HepG2 (cell line): ENCODE measurements at regions not wholly inside any gene's neighbourhood (a gene's known extent, or its start where the extent isn't known, plus 50 kb on each side); places are given as distances from the start of the nearest gene placed in this dataset.

Experiments
- ATAC-seq: fragments of 200-7000 bp; cut with Tn5 transposase; 3 replicates; pipeline ENCODE4 v1.9.1; 2020; ENCODE audit warnings: mild to moderate bottlenecking, moderate library complexity
- BruUV-seq: library from RNA; stranded (reverse); fragments of 400-500 nt; replicated peaks from 2 replicates; lab custom pipeline; 2021; lab: Mats Ljungman, UMichigan
- CTCF ChIA-PET: fragments of 300-600 bp; formaldehyde crosslinking; extraction: SDS; loops from one replicate; lab custom pipeline; 2021; ENCODE audit warnings: low total read pairs, inconsistent platforms, low intra/inter-chr PET ratio; lab: Yijun Ruan, JAX
- POLR2A ChIA-PET: fragments of 350-600 bp; sonication (Branson Sonifier 250); formaldehyde crosslinking; loops from one replicate; lab custom pipeline; 2020; ENCODE audit warnings: antibody characterized with exemption, inconsistent platforms; lab: Yijun Ruan, JAX
- DNase-seq: peaks from one replicate; pipeline ENCODE4 v3.0.0-alpha.2; 2015; ENCODE audit warnings: low spot score
- FAIRE-seq: peaks from 3 replicates; lab custom pipeline; 2011; peaks lifted over from hg19 to GRCh38; lab: Jason Lieb, UNC
- H2AFZ ChIP-seq: one replicate; pipeline ENCODE4 v1.6.1; 2011; ENCODE audit warnings: low read length, inconsistent platforms
- H3K27ac ChIP-seq: fragments of 300-600 bp; 3 replicates; pipeline ENCODE4 v1.8.0; 2011; ENCODE audit warnings: mixed run types, mild to moderate bottlenecking, mixed read lengths, low read length, inconsistent platforms; ENCODE audit not compliant: insufficient read depth; ENCODE audit errors: extremely low read length
- H3K27me3 ChIP-seq, 2 experiments: fragments of 200-600 bp in 1 of 2; 2 replicates in 1 of 2; 3 replicates in 1 of 2; pipeline versions ENCODE4 v1.6.0 to v1.8.0; 2011; ENCODE audit warnings: low read length in 2 of 2, mild to moderate bottlenecking in 2 of 2, moderate library complexity in 2 of 2, inconsistent platforms in 1 of 2; ENCODE audit not compliant: insufficient read depth in 2 of 2, control insufficient read depth in 1 of 2
- H3K36me3 ChIP-seq, 2 experiments: fragments of 200-600 bp in 1 of 2; replicated peaks in 1 of 2; 2 replicates in 1 of 2; 3 replicates in 1 of 2; pipeline versions ENCODE4 v1.5.1 to v1.8.0; 2011; ENCODE audit warnings: low read length in 2 of 2, inconsistent platforms in 1 of 2; ENCODE audit not compliant: insufficient read depth in 2 of 2, control insufficient read depth in 1 of 2
- H3K4me1 ChIP-seq: 2 replicates; pipeline ENCODE4 v1.5.1; 2012; ENCODE audit warnings: low read length, inconsistent platforms; ENCODE audit not compliant: insufficient read depth
- H3K4me2 ChIP-seq: 2 replicates; pipeline ENCODE4 v1.6.0; 2011; ENCODE audit warnings: low read depth, low read length, inconsistent platforms
- H3K4me3 ChIP-seq, 3 experiments: fragments of 200-600 bp in 1 of 3; sonication (generic), shearing (Covaris generic) in 1 of 3; replicated peaks in 1 of 3; 2 replicates each; pipeline ENCODE4 v1.5.1; 2011 to 2016; ENCODE audit warnings: low read length in 3 of 3, inconsistent platforms in 2 of 3, low read depth in 2 of 3, mild to moderate bottlenecking in 2 of 3, control low read depth in 1 of 3, mixed read lengths in 1 of 3; ENCODE audit not compliant: insufficient read depth in 1 of 3
- H3K79me2 ChIP-seq: one replicate; pipeline ENCODE4 v1.6.1; 2011; ENCODE audit warnings: low read length, inconsistent platforms; ENCODE audit not compliant: insufficient read depth
- H3K9ac ChIP-seq: 2 replicates; pipeline ENCODE4 v1.6.0; 2011; ENCODE audit warnings: mild to moderate bottlenecking, low read depth, low read length, inconsistent platforms; ENCODE audit not compliant: insufficient read depth
- H3K9me3 ChIP-seq: 2 replicates; pipeline ENCODE4 v1.5.1; 2012; ENCODE audit warnings: mild to moderate bottlenecking, low read length
- H4K20me1 ChIP-seq: 2 replicates; pipeline ENCODE4 v1.6.0; 2011; ENCODE audit warnings: inconsistent platforms, mild to moderate bottlenecking, low read length, moderate library complexity; ENCODE audit not compliant: insufficient read depth
- CEBPB ChIP-seq: IDR thresholded peaks from 2 replicates; pipeline ENCODE4 v1.6.1; 2011; ENCODE audit warnings: low read depth, low read length, improper control_type of control experiment, borderline replicate concordance
- ETV5 ChIP-seq: IDR thresholded peaks from 2 replicates; pipeline ENCODE4 v1.6.1; 2018; ENCODE audit warnings: missing biosample characterization, missing genetic modification reagents, inconsistent platforms, borderline replicate concordance
- HDAC2 ChIP-seq: sonication (generic); formaldehyde crosslinking; IDR thresholded peaks from 2 replicates; pipeline ENCODE4 v1.4.0; 2020; ENCODE audit warnings: missing genetic modification reagents
- ZNF598 ChIP-seq: sonication (generic); formaldehyde crosslinking; IDR thresholded peaks from 2 replicates; pipeline ENCODE4 v1.5.1; 2020; ENCODE audit warnings: mild to moderate bottlenecking, missing genetic modification reagents, borderline replicate concordance
- ZNF713 ChIP-seq: sonication (generic); formaldehyde crosslinking; IDR thresholded peaks from 2 replicates; pipeline ENCODE4 v1.4.0; 2020; ENCODE audit warnings: mild to moderate bottlenecking, missing genetic modification reagents
- ZZZ3 ChIP-seq: sonication (generic); formaldehyde crosslinking; IDR thresholded peaks from 2 replicates; pipeline ENCODE4 v1.4.0; 2020; ENCODE audit warnings: missing genetic modification reagents, mild to moderate bottlenecking, borderline replicate concordance
- WGBS: methylation state at CpG from one replicate; pipeline ENCODE4 v1.1.6; 2017; ENCODE audit warnings: low lambda C conversion rate; 5-methylcytosine and 5-hydroxymethylcytosine counted together
- in situ Hi-C: cut with HindIII; loops from 2 replicates; pipeline ENCODE4 v1.10.0; 2017; ENCODE audit warnings: low pct_unique_long_range_greater_than_20kb; ENCODE audit not compliant: extremely low pct_ligation_motif_present
- intact Hi-C: fragments of 100-400 bp; cut with micrococcal nuclease; formaldehyde crosslinking; loops from one replicate; pipeline ENCODE4 v1.10.0; 2022; ENCODE audit not compliant: unreplicated experiment
- TF ChIP-seq, protein P1 (sequence below): sonication (generic); formaldehyde crosslinking; IDR thresholded peaks from 2 replicates; pipeline ENCODE4 v1.5.0; 2020; ENCODE audit warnings: mild to moderate bottlenecking, missing genetic modification reagents
- TF ChIP-seq, protein P2 (sequence below): sonication (generic); formaldehyde crosslinking; IDR thresholded peaks from 2 replicates; pipeline ENCODE4 v1.4.0; 2020; ENCODE audit warnings: missing genetic modification reagents, borderline replicate concordance
- TF ChIP-seq, protein P3 (sequence below): sonication (generic); formaldehyde crosslinking; conservative IDR thresholded peaks from 2 replicates; pipeline ENCODE4 v1.4.0; 2020; ENCODE audit warnings: mild to moderate bottlenecking, missing genetic modification reagents, moderate library complexity
- TF ChIP-seq, protein P4 (sequence below): sonication (generic); formaldehyde crosslinking; IDR thresholded peaks from 2 replicates; pipeline ENCODE4 v1.5.0; 2020; ENCODE audit warnings: missing genetic modification reagents, mild to moderate bottlenecking, borderline replicate concordance

DNA sequence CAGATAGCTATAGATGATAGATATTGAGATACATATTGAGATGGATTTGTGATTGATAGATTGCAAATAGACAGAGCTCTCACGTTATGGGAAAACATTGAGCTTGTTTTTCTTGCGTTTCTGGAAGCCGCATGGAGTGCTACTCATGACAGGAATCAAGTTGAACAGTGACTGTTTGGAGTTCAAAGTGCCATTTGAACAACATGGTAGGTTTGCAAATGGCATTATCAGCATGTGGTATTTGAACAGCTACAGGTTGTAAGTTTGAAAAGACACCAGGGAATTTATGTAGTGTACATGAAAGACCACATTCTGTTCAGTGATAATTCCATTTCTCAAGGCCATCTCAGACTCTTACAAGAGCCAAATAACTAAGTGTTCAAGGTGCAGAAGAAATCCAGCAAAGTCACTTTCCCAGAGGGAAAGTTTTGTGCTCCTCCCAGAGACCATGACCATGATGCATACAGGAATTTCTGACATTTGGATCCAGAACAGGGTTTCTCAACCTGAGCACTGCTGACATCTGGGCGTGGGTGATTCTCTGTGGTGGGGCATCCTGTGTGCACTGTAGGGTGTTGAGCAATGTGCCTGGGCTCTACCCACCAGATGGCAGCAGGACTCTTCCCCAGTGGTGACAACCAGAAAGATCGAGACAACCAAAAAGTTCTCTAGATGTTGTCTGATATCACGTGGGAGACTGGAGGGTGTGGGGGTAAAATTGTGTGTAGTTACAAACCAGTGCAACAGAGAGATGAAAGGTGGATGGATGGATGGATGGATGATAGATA lies 399.1 kb upstream of the AMELY start:
- Histone ChIP-seq H3K9me3 (no peaks in the 10 kb centered on the region), H3K27ac (peak overlapping the region; percentile 55), H3K4me3 (no peak overlapping the region; a peak in 1 of 6 replicates), H3K79me2 (no peaks in the 10 kb centered on the region), H3K27me3 (no peaks in the 10 kb centered on the region), H4K20me1 (peaks cover 8% of the 10 kb centered on the region), H3K9ac (no peak overlapping the region), H3K4me2 (peak overlapping the region; percentile 49), H3K4me1 (peaks cover 26% of the 10 kb centered on the region), H3K36me3 (0 out of 5 replicates have a peak, but pooled peaks cover 0 to 3% of the 10 kb centered on the region in 2 experiments), H2AFZ (no peak overlapping the region)
- DNase-seq (peak; percentile 68), ATAC-seq (peak; percentile 95), FAIRE-seq (peak; percentile 92)
- POLR2A ChIA-PET, result interaction anchor here (0.7 kb wide), 1 partner anchor 37 kb away, joined by 3 read pairs; no protein-coding TSS in a partner anchor
- no TSS peak for BruUV-seq
- in situ Hi-C loops (no loop called here), intact Hi-C loops (loop anchor here (2.0 kb wide), 1 partner anchor 38 kb away; no protein-coding TSS in a partner anchor)
- CTCF ChIA-PET, result interaction anchor here (1.3 kb wide), 1 partner anchor 34 kb away, joined by 3 read pairs; no protein-coding TSS in a partner anchor
- 13% methylated on average over 6 of the region's 6 CpGs for WGBS
- TF ChIP-seq HDAC2 (peak; percentile 49; the same call in 1 of the 2 replicates), CEBPB (peak; percentile 52; the same call in 1 of the 2 replicates), ZNF598 (CRISPR knock-in tag) (no peak), ZNF713 (CRISPR knock-in tag) (no peak), ZZZ3 (CRISPR knock-in tag) (no peak), ETV5 (CRISPR knock-in tag) (no peak)
- TF ChIP-seq, protein P1, sequence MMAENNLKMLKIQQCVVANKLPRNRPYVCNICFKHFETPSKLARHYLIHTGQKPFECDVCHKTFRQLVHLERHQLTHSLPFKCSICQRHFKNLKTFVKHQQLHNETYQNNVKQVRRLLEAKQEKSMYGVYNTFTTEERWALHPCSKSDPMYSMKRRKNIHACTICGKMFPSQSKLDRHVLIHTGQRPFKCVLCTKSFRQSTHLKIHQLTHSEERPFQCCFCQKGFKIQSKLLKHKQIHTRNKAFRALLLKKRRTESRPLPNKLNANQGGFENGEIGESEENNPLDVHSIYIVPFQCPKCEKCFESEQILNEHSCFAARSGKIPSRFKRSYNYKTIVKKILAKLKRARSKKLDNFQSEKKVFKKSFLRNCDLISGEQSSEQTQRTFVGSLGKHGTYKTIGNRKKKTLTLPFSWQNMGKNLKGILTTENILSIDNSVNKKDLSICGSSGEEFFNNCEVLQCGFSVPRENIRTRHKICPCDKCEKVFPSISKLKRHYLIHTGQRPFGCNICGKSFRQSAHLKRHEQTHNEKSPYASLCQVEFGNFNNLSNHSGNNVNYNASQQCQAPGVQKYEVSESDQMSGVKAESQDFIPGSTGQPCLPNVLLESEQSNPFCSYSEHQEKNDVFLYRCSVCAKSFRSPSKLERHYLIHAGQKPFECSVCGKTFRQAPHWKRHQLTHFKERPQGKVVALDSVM, result no peak
- TF ChIP-seq, protein P2, sequence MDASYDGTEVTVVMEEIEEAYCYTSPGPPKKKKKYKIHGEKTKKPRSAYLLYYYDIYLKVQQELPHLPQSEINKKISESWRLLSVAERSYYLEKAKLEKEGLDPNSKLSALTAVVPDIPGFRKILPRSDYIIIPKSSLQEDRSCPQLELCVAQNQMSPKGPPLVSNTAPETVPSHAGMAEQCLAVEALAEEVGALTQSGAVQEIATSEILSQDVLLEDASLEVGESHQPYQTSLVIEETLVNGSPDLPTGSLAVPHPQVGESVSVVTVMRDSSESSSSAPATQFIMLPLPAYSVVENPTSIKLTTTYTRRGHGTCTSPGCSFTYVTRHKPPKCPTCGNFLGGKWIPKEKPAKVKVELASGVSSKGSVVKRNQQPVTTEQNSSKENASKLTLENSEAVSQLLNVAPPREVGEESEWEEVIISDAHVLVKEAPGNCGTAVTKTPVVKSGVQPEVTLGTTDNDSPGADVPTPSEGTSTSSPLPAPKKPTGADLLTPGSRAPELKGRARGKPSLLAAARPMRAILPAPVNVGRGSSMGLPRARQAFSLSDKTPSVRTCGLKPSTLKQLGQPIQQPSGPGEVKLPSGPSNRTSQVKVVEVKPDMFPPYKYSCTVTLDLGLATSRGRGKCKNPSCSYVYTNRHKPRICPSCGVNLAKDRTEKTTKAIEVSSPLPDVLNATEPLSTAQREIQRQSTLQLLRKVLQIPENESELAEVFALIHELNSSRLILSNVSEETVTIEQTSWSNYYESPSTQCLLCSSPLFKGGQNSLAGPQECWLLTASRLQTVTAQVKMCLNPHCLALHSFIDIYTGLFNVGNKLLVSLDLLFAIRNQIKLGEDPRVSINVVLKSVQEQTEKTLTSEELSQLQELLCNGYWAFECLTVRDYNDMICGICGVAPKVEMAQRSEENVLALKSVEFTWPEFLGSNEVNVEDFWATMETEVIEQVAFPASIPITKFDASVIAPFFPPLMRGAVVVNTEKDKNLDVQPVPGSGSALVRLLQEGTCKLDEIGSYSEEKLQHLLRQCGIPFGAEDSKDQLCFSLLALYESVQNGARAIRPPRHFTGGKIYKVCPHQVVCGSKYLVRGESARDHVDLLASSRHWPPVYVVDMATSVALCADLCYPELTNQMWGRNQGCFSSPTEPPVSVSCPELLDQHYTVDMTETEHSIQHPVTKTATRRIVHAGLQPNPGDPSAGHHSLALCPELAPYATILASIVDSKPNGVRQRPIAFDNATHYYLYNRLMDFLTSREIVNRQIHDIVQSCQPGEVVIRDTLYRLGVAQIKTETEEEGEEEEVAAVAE, result no peak
- TF ChIP-seq, protein P3, sequence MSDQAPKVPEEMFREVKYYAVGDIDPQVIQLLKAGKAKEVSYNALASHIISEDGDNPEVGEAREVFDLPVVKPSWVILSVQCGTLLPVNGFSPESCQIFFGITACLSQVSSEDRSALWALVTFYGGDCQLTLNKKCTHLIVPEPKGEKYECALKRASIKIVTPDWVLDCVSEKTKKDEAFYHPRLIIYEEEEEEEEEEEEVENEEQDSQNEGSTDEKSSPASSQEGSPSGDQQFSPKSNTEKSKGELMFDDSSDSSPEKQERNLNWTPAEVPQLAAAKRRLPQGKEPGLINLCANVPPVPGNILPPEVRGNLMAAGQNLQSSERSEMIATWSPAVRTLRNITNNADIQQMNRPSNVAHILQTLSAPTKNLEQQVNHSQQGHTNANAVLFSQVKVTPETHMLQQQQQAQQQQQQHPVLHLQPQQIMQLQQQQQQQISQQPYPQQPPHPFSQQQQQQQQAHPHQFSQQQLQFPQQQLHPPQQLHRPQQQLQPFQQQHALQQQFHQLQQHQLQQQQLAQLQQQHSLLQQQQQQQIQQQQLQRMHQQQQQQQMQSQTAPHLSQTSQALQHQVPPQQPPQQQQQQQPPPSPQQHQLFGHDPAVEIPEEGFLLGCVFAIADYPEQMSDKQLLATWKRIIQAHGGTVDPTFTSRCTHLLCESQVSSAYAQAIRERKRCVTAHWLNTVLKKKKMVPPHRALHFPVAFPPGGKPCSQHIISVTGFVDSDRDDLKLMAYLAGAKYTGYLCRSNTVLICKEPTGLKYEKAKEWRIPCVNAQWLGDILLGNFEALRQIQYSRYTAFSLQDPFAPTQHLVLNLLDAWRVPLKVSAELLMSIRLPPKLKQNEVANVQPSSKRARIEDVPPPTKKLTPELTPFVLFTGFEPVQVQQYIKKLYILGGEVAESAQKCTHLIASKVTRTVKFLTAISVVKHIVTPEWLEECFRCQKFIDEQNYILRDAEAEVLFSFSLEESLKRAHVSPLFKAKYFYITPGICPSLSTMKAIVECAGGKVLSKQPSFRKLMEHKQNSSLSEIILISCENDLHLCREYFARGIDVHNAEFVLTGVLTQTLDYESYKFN (CRISPR knock-in tag), result peak; percentile 50; the same call in 1 of the 2 replicates
- TF ChIP-seq, protein P4, sequence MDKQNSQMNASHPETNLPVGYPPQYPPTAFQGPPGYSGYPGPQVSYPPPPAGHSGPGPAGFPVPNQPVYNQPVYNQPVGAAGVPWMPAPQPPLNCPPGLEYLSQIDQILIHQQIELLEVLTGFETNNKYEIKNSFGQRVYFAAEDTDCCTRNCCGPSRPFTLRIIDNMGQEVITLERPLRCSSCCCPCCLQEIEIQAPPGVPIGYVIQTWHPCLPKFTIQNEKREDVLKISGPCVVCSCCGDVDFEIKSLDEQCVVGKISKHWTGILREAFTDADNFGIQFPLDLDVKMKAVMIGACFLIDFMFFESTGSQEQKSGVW (CRISPR knock-in tag), result no peak
